ENCODE measurements at regions not wholly inside any gene's neighbourhood (a gene's known extent, or its start where the extent isn't known, plus 50 kb on each side); places are given as distances from the start of the nearest gene placed in this dataset.

DNA sequence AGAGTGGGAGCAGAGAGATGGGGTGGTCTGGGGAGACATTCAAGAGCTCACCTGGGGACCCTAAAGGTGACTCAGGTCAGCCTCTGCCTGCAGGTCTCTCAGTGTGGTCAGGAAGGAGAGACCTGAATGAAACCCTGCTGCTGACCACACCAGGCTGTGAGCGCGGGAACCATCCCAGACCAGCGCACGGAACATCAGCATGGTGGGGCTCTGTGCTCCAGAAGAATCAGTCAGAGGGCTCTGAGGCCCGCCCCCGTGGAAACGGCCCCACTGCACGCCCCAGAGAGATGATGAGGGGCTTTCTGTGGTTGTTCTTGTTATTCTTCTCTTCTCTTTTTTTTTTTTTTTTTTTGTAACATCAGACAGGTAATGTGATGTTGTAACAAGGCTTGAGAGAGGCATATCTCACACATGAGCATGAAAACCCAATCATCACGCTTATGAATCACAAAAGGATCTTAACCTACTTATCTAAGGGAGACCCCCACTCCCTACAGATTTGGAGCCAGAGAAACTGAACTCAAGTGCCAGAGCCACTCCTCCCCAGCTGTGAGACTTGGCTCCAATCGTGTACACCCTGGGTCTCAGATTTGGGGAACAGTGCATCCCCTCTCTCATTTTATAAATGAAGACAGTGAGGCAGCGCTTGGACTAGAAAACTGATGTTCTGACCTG, 302.2 kb downstream of the EIPR1 start:
- Histone ChIP-seq H3K27me3 (ENCODE audit: insufficient read depth, low read length) (no peaks in the 10 kb centered on the region), H3K4me1 (ENCODE audit: insufficient read depth, low read length, severe bottlenecking) (no peaks in the 10 kb centered on the region), H3K4me2 (ENCODE audit: low read length) (no peak overlapping the region), H2AFZ (ENCODE audit: low read length) (no peak overlapping the region), H4K20me1 (ENCODE audit: insufficient read depth, low read length) (no peaks in the 10 kb centered on the region), H3K36me3 (ENCODE audit: insufficient read depth, low read length) (no peaks in the 10 kb centered on the region), H3K9me2 (ENCODE audit: low read depth, low read length) (no peaks in the 10 kb centered on the region), H3K9ac (ENCODE audit: low read length) (no peak overlapping the region), H3K27ac (ENCODE audit: low read depth, low read length, poor library complexity, severe bottlenecking) (no peak overlapping the region), H3F3A (ENCODE audit: insufficient read depth, low read length) (no peaks in the 10 kb centered on the region), H3K9me3 (ENCODE audit: low read length) (no peaks in the 10 kb centered on the region), H3K79me2 (ENCODE audit: insufficient read depth, low read length) (no peaks in the 10 kb centered on the region), H3K4me3 (ENCODE audit: low read depth, low read length, poor library complexity, severe bottlenecking) (no peak overlapping the region)
- no peak for TF ChIP-seq EZH2 (IDR thresholded peaks at IDR 0.05; ENCODE audit: borderline replicate concordance, low read length)
- TF ChIP-seq, protein P1, sequence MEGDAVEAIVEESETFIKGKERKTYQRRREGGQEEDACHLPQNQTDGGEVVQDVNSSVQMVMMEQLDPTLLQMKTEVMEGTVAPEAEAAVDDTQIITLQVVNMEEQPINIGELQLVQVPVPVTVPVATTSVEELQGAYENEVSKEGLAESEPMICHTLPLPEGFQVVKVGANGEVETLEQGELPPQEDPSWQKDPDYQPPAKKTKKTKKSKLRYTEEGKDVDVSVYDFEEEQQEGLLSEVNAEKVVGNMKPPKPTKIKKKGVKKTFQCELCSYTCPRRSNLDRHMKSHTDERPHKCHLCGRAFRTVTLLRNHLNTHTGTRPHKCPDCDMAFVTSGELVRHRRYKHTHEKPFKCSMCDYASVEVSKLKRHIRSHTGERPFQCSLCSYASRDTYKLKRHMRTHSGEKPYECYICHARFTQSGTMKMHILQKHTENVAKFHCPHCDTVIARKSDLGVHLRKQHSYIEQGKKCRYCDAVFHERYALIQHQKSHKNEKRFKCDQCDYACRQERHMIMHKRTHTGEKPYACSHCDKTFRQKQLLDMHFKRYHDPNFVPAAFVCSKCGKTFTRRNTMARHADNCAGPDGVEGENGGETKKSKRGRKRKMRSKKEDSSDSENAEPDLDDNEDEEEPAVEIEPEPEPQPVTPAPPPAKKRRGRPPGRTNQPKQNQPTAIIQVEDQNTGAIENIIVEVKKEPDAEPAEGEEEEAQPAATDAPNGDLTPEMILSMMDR (IDR thresholded peaks at IDR 0.05; ENCODE audit: low read length) = no peak

DNA sequence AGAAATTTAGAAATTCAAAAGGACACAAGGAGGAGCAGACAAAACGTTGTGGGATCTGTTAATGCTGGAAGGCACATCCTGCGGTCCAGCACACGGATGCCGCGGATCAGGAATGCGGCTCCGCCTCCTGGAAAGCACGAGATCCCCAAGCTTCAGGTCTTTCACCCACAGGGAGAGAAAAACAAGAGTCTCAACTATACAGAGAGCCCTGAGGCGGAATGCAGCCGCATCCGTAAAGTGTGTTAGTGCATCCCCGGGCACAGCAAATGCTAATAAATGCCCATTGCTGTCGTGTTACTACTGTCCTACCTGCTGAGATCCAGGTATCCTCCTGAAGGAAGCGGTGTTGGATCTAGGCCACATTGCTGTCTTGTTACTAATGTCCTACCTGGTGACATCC, 303.9 kb downstream of the EIPR1 start:
- Histone ChIP-seq H2AFZ (ENCODE audit: low read length) (no peak overlapping the region), H3F3A (ENCODE audit: insufficient read depth, low read length) (no peaks in the 10 kb centered on the region), H3K9me2 (ENCODE audit: low read depth, low read length) (no peaks in the 10 kb centered on the region), H3K27ac (ENCODE audit: low read depth, low read length, poor library complexity, severe bottlenecking) (no peak overlapping the region), H3K4me2 (ENCODE audit: low read length) (no peak overlapping the region), H3K4me1 (ENCODE audit: insufficient read depth, low read length, severe bottlenecking) (no peaks in the 10 kb centered on the region), H4K20me1 (ENCODE audit: insufficient read depth, low read length) (no peaks in the 10 kb centered on the region), H3K4me3 (ENCODE audit: low read depth, low read length, poor library complexity, severe bottlenecking) (no peak overlapping the region), H3K9ac (ENCODE audit: low read length) (no peak overlapping the region), H3K36me3 (ENCODE audit: insufficient read depth, low read length) (no peaks in the 10 kb centered on the region), H3K79me2 (ENCODE audit: insufficient read depth, low read length) (no peaks in the 10 kb centered on the region), H3K9me3 (ENCODE audit: low read length) (no peaks in the 10 kb centered on the region), H3K27me3 (ENCODE audit: insufficient read depth, low read length) (no peaks in the 10 kb centered on the region)
- no peak for TF ChIP-seq EZH2 (IDR thresholded peaks at IDR 0.05; ENCODE audit: borderline replicate concordance, low read length)
- TF ChIP-seq, protein P1 (IDR thresholded peaks at IDR 0.05; ENCODE audit: low read length) = no peak

DNA sequence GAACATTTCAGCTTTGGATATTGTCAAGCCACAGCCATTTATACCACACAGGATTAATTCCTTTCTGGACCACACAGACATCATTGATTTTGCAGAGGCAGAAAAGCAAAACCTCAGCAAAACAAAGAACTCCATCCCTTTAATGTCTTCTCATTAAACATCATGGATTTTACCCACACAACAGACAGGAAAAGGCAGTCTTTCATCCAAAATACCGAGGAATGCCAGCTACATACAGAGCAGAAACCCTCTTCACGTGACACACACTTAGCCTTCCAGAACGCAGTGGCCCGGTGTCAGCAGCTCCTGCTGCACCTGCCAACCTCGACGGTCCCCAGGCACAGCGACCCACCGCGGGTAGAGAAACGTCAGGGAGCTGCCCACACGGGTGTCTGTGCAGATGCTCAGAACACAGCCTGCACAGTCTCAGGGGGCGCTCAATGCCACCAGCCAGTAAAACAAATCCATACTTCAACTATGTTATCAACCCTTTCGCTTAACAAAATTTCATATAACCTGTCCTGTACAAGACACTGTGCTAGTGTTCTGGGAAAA, 304.5 kb downstream of the EIPR1 start:
- TF ChIP-seq, protein P1 (IDR thresholded peaks at IDR 0.05; ENCODE audit: low read length) = peak; percentile 9; the same call in 1 of the 2 replicates
- TF ChIP-seq EZH2 (IDR thresholded peaks at IDR 0.05; ENCODE audit: borderline replicate concordance, low read length) = no peak
- Histone ChIP-seq H3K27me3 (ENCODE audit: insufficient read depth, low read length) (no peaks in the 10 kb centered on the region), H3K9me2 (ENCODE audit: low read depth, low read length) (no peaks in the 10 kb centered on the region), H3K4me2 (ENCODE audit: low read length) (no peak overlapping the region), H3K9me3 (ENCODE audit: low read length) (no peaks in the 10 kb centered on the region), H3K79me2 (ENCODE audit: insufficient read depth, low read length) (no peaks in the 10 kb centered on the region), H3K4me3 (ENCODE audit: low read depth, low read length, poor library complexity, severe bottlenecking) (no peak overlapping the region), H3K9ac (ENCODE audit: low read length) (no peak overlapping the region), H3K36me3 (ENCODE audit: insufficient read depth, low read length) (no peaks in the 10 kb centered on the region), H3K4me1 (ENCODE audit: insufficient read depth, low read length, severe bottlenecking) (no peaks in the 10 kb centered on the region), H4K20me1 (ENCODE audit: insufficient read depth, low read length) (no peaks in the 10 kb centered on the region), H3F3A (ENCODE audit: insufficient read depth, low read length) (no peaks in the 10 kb centered on the region), H3K27ac (ENCODE audit: low read depth, low read length, poor library complexity, severe bottlenecking) (no peak overlapping the region), H2AFZ (ENCODE audit: low read length) (no peak overlapping the region)
